PC-9 (cell line): ENCODE measurements at regions not wholly inside any gene's neighbourhood (a gene's known extent, or its start where the extent isn't known, plus 50 kb on each side); places are given as distances from the start of the nearest gene placed in this dataset.

Experiments
- CTCF ChIP-seq: fragments of 200-600 bp; sonication (generic); conservative IDR thresholded peaks from 2 replicates; pipeline ENCODE4 v1.6.1; 2017; ENCODE audit warnings: mixed run types, antibody characterized with exemption, mild to moderate bottlenecking, moderate library complexity
- EZH2 ChIP-seq: fragments of 200-600 bp; sonication (generic); IDR thresholded peaks from 2 replicates; pipeline ENCODE4 v1.8.0; 2017; ENCODE audit warnings: antibody characterized with exemption, low read depth

GRCh38 chr18:43486462-43486861 is 209.2 kb upstream of the SYT4 start:
- TF ChIP-seq EZH2 (no peak), CTCF (no peak)
